ENCODE measurements at regions not wholly inside any gene's neighbourhood (a gene's known extent, or its start where the extent isn't known, plus 50 kb on each side); places are given as distances from the start of the nearest gene placed in this dataset.
"Not testable (repeated sequence)": the region's sequence is repeated elsewhere in the genome, so short reads cannot be mapped to it uniquely, and the experiment has no call there.

DNA sequence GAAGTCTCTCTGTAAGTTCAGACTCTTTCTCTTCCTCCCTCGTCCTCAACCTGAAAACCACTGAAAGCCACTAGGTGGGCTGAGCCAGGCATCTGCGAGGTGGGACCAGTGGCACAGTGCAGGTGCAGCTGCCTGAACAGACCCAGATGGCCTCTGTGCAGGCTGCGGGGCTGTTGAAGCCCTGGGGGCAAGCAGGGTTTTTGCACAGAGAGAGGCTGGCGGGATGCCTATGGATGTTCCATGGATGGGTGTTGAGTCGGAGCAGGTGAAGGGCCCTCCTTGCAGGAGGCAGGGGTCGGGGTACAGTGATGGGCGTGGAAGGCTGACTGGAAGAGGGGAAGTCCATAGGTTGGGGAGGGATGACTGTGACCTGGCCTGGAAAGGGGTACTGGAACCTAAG is 350.2 kb upstream of the FAT1 start:
- no peak for DNase-seq

- no peak for DNase-seq
These were observed 351.9 kb upstream of the FAT1 start for GRCh38 chr4:187075514-187075913.

DNA sequence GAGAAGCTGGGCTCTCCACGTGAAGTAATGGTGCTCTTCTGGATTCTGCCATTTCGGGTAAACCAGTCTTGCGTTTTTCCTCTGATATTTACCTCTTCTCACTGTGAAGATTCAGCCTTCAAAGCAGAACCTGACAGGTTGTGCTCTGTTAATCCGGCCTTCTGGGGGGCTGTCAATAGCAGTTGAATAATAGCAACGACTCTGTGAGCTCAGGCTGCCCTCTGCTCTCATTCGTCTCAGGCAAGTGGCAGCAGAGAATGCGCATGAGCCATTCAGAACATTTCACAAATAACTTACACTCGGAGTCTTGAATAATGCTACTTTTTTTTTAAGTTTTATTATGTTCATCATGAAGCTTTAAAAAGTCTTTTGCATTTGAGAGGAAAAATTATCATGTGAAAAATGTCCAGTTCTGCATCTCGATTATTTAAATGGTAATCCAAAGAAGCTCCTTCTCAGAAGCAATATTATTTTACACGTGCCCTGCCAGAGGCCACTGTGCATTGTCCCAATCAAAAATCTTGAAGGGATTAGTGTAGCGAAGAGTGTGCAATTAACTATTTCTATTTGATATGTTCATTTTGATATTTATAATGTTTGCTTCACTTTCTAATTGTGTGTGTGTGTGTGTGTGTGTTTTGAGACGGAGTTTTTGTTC is 354.2 kb upstream of the FAT1 start:
- no peak for DNase-seq

DNA sequence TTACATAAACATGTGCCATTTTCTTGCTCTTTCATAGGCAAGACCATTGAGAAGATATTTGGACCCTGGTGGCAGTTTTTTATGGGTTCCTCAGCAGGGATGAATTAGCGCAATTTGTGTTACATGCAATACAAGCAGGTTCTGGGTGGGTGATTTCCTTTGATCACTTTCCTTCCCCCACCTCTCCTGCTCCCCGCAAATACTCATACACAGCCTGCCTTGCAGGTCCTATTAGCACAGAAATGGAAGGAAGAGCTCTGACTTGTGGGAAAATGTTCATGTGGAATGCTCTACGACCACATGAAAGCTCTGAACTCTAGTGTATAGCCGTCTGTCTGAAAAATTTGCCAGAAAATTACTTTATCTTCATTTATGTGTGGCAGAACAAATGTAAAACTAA is 361.0 kb upstream of the FAT1 start:
- DNase-seq: no peak

GRCh38 chr4:187085339-187085738 is 361.7 kb upstream of the FAT1 start:
- no peak for DNase-seq

- DNase-seq: no peak
These were observed 362.5 kb upstream of the FAT1 start for GRCh38 chr4:187086151-187086550.

DNA sequence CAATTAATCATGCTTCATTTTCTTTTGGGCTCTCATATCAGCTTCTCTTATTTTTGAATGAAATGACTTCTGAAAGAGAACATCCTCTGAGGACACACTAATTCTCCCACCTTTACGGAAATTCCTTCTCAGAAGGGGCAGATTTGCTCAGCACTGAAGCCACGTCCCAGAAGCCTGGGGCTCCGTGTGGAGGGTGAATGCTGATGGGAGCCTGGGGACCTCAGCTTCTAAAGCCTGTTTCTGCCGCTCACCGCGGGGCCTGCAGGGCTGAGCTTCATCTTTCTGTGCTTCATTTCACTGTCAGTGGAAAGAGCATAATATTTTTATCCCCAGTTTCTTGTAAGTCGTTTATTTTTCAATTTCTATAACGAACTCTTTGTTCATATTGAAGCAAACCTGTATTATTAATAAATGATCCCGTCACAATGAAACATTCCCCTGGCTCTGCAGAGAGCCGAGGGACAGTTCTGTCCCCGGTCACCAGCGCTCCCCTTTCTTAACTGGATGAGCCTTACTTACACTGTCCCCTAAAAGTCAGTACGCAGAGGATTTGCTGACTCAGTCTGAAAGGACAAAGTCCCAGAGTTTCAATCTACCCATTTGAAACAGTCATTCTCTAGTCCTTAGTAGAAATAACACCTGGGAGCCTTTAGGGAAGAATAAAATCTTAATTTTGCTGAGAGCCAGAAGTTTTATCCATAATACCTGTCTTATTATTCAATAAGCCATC is 364.6 kb upstream of the FAT1 start:
- no peak for DNase-seq

DNA sequence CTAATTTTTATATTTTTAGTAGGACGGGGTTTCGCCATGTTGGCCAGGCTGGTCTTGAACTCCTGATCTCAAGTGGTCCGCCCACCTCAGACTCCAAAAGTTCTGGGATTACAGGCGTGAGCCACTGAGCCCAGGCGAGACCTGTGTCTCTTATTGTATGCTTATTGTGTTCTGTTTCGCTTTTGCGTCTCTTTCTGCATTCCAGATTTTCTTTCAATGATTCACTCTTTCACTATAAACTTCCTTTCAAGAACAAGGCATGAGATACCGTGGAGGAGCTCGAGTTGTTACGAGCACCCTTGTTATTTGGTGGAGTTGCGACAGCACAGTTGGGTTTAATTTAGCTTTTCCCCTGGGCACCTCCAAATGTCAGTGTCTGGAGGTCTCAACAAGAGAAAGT is 366.7 kb upstream of the FAT1 start:
- DNase-seq: no peak

DNA sequence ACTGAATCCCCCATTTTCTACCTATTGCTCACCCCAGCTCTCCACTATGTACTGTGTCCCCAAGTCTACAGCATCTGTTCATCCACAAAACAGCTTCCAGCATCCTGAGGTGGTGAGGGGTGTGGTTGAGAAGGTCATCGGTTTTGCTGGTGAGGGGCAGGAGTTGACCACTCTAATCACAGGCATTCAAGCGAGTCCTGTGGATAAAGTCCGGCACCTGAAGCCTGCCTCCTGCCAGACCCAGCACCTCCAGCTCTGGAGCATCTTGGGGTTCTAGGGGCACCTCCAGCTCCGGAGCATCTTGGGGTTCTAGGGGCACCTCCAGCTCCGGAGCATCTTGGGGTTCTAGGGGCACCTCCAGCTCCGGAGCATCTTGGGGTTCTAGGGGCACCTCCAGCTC is 367.2 kb upstream of the FAT1 start:
- not testable (repeated sequence) for DNase-seq

DNA sequence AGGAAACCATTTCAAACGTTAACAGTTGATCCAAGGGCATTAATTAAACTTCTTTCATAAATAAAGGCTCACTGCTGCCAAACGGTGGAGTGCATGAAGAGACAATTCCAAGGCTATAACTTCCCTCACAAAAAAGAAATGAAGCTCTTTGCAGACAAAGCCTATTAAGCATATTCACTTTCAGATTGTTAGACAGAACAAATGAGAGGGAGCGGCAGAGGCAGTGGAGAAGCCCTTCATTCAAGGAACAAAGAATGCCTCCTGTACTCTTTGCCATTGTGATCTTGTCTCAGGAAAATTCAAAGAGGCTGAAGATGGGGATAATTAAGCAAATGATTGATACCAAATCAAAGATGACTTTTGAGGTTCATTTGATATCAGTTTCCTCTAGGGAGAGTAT is 370.5 kb upstream of the FAT1 start:
- no peak for DNase-seq

DNA sequence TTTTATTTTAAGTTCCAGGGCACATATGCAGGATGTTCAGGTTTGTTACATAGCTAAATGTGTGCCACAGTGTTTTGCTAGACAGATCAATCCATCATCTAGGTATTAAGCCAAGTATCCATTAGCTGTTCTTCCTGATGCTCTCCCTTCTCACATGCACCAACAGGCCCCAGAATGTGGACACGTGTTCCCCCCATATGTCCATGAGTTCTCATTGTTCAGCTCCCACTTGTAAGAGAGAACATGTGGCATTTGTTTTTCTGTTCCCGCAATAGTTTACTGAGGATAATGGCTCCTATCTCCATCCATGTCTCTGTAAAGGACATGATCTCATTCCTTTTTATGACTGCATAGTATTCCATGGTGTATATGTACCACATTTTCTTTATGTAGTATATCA is 374.8 kb upstream of the FAT1 start:
- DNase-seq: no peak

DNA sequence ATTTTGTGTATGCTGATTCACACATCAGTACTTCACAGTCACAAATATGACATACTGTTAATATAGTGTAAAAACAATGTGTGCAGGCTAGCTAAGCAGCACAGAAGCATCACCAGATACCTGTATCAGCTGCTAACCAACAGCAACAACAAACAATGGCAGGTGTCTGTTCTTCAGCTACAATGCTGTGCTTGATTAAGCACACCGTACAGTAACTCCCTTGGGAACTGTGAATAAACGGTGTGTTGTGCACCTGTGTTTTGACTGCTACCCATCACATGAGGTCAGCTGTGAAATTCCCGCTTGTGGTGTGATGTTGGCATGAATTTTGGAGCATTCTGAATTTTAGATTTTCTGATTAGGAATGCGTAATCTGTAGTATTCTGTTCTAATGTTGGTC is 379.7 kb upstream of the FAT1 start:
- DNase-seq: no peak

DNA sequence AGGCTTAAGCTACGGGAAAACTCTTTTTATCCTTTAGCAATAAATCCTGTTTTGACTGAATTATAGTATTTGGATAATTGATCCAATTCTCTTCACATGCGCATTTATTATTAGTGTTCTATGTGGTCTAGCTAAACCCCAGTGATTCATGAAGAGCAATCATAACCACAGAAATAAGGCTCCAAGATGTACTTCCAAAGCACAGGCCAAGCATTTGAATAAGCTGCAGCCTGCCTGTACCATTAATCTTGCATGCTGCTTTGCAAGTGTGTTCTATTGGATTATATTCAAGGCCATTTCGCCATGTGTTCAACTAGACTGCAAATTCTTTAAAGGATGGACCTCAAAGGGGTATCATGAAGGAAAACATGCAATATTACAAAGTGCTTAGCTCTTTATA is 385.2 kb upstream of the FAT1 start:
- DNase-seq: no peak

DNA sequence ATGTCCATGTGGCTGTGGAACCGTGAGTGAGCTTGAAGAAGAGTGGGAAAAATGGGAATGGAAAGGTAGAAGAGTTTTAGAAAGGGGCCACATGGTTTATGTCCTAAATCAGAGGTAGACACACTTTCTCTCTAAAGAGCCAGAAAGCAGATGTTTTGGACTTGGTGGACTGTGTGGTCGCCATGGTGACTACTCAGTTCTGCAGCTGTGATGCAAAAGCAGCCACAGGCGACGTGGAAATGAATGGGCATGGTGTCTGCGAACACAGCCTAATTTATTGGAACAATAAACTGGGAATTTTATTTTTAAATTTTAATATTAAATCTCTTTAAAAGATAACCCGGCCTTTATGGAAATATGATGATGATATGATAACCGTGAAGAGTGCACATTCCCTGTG is 386.0 kb upstream of the FAT1 start:
- no peak for DNase-seq

- no peak for DNase-seq
These were observed 394.5 kb upstream of the FAT1 start for GRCh38 chr4:187118166-187118565.

- DNase-seq: no peak
These were observed 395.0 kb upstream of the FAT1 start for GRCh38 chr4:187118602-187119120.

GRCh38 chr4:187124331-187124730 is 400.7 kb upstream of the FAT1 start:
- DNase-seq: no peak

DNA sequence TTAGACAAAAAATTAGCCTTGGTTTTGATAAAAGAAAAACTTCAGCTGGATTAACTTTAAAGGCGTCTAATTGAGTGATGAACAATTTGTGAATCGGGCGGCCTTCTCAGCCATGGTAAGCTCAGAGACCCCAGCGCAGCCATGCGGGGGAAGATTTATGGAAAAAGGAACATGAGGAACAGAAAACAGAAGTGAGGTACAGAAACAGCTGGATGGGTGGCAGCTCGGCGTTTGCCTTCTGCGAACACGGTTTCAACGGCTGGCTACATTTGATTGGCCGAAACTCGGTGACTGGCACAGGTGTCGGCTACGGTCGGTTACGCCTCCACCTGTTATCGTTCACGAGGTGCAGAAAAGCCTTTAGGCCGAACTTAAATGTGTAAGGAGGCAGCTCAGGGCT is 401.4 kb upstream of the FAT1 start:
- no peak for DNase-seq

- no peak for DNase-seq
These were observed 403.8 kb upstream of the FAT1 start for GRCh38 chr4:187127456-187127855.

- DNase-seq: no peak
These were observed 404.6 kb upstream of the FAT1 start for GRCh38 chr4:187128222-187128621.

- DNase-seq: no peak
These were observed 405.3 kb upstream of the FAT1 start for GRCh38 chr4:187128976-187129375.

DNA sequence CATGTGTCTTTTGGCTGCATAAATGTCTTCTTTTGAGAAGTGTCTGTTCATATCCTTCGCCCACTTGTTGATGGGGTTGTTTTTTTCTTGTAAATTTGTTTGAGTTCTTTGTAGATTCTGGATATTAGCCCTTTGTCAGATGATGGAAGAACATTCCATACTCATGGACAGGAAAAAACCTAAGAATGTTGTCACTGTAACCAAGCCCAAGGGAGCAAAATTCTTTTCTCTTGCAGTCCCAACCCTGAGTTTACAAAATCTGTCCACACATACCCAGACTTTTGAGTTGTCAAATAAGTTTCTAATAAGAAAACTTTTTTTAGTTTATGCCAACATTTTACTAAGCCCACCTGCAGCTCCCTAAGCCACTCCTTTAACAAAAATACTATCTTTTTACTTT is 408.2 kb upstream of the FAT1 start:
- DNase-seq: not testable (repeated sequence)

- no peak for DNase-seq
These were observed 412.2 kb upstream of the FAT1 start for GRCh38 chr4:187135878-187136277.

DNA sequence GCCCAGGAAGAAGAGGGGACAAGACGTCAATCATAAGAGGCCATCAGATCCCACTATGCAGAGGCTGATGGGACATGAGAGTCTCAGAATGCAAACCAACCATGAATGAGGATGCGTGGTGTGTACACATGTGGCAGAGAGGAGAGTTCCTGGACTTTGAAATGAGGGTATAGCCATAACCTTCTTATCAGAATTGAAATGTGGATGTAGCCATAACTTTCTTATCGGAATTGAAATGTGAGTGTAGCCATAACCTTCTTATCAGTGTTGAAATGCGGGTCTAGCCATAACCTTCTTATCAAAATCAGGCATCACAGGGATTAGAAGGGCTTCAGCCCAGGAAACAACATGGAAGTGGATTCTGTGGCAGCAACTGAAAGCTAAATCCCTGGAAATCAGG is 415.5 kb upstream of the FAT1 start:
- no peak for DNase-seq

DNA sequence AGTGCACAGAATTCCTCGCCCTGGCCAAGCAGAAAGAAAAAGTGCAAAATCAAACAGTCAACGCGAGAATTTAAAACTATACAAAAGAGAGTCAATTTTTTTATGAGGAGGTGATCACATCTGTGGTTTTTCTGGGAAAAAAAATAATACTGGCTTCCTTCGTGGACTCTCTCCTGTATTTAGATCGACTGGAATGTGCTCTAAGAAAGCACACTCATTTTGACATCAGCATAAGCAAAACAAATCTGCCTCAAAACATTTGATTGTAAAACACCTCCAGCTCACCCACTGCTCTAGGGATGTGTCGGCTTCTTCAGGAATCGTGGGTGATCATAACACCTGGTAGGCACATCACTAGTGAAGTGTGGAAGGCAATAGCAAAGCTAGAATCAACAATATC is 417.4 kb upstream of the FAT1 start:
- no peak for DNase-seq
